IMR-90 (cell line): ENCODE measurements at regions not wholly inside any gene's neighbourhood (a gene's known extent, or its start where the extent isn't known, plus 50 kb on each side); places are given as distances from the start of the nearest gene placed in this dataset.

Experiments used
- ATAC-seq: fragments of 200-7000 bp; cut with Tn5 transposase; 2 replicates; pipeline ENCODE4 v1.9.1; 2020; ENCODE audit warnings: low read depth, mild to moderate bottlenecking, moderate library complexity
- BruUV-seq: library from RNA; stranded (reverse); fragments of 400-500 nt; replicated peaks from 2 replicates; lab custom pipeline; 2021; lab: Mats Ljungman, UMichigan
- CTCF ChIA-PET: fragments of 300-600 bp; formaldehyde crosslinking; extraction: SDS; loops from one replicate; lab custom pipeline; 2021; ENCODE audit warnings: antibody characterized with exemption; lab: Yijun Ruan, JAX
- POLR2A ChIA-PET: fragments of 300-600 bp; sonication (Branson Sonifier 250); formaldehyde crosslinking; loops from one replicate; lab custom pipeline; 2022; ENCODE audit warnings: antibody characterized with exemption; ENCODE audit not compliant: unreplicated experiment; lab: Charles Lee
- DNase-seq: peaks from one replicate; pipeline ENCODE4 v3.0.0; 2013
- H2AFZ ChIP-seq: replicated peaks from 2 replicates; pipeline ENCODE3; 2013; ENCODE audit warnings: low read length, mild to moderate bottlenecking; ENCODE audit not compliant: poor library complexity
- H2AK5ac ChIP-seq: 2 replicates; pipeline ENCODE4 v1.6.1; 2013; ENCODE audit warnings: low read depth, low read length, inconsistent platforms
- H2AK9ac ChIP-seq: replicated peaks from 2 replicates; pipeline ENCODE3; 2013; ENCODE audit warnings: mild to moderate bottlenecking, low read depth, low read length, moderate library complexity; ENCODE audit not compliant: poor library complexity
- H2BK120ac ChIP-seq: 2 replicates; pipeline ENCODE4 v1.6.1; 2013; ENCODE audit warnings: low read depth, low read length, inconsistent platforms
- H2BK15ac ChIP-seq: 3 replicates; pipeline ENCODE4 v1.6.1; 2013; ENCODE audit warnings: low read depth, low read length, inconsistent platforms
- H2BK20ac ChIP-seq: 2 replicates; pipeline ENCODE4 v1.6.1; 2013; ENCODE audit warnings: low read depth, mild to moderate bottlenecking, inconsistent platforms, low read length, moderate library complexity
- H2BK5ac ChIP-seq: 2 replicates; pipeline ENCODE4 v1.6.1; 2013; ENCODE audit warnings: mild to moderate bottlenecking, low read depth, low read length, inconsistent platforms; ENCODE audit not compliant: poor library complexity, severe bottlenecking
- H3K14ac ChIP-seq: replicated peaks from 2 replicates; pipeline ENCODE4 v1.6.1; 2013; ENCODE audit warnings: low read depth, low read length, inconsistent platforms
- H3K18ac ChIP-seq: 2 replicates; pipeline ENCODE4 v1.6.1; 2013; ENCODE audit warnings: low read depth, low read length, control low read depth
- H3K23ac ChIP-seq: 2 replicates; pipeline ENCODE4 v1.6.1; 2013; ENCODE audit warnings: low read depth, low read length, inconsistent platforms
- H3K27ac ChIP-seq: 2 replicates; pipeline ENCODE4 v1.5.1; 2013; ENCODE audit warnings: mild to moderate bottlenecking, control low read depth, low read length; ENCODE audit not compliant: insufficient read depth
- H3K27me3 ChIP-seq: 2 replicates; pipeline ENCODE4 v1.6.1; 2013; ENCODE audit warnings: low read length; ENCODE audit not compliant: control insufficient read depth, insufficient read depth
- H3K36me3 ChIP-seq: 2 replicates; pipeline ENCODE4 v1.6.1; 2013; ENCODE audit warnings: low read length, mixed read lengths; ENCODE audit not compliant: control insufficient read depth, insufficient read depth
- H3K4ac ChIP-seq: 2 replicates; pipeline ENCODE4 v1.6.1; 2013; ENCODE audit warnings: low read depth, low read length, inconsistent platforms
- H3K4me1 ChIP-seq: 2 replicates; pipeline ENCODE4 v1.6.1; 2013; ENCODE audit warnings: low read length, mixed read lengths; ENCODE audit not compliant: control insufficient read depth, insufficient read depth
- H3K4me2 ChIP-seq: 2 replicates; pipeline ENCODE4 v1.6.1; 2013; ENCODE audit warnings: low read depth, mild to moderate bottlenecking, control low read depth, low read length, moderate library complexity
- H3K4me3 ChIP-seq: 2 replicates; pipeline ENCODE4 v1.5.1; 2013; ENCODE audit warnings: low read depth, mild to moderate bottlenecking, control low read depth, low read length, moderate library complexity; ENCODE audit not compliant: insufficient read depth
- H3K56ac ChIP-seq: 2 replicates; pipeline ENCODE4 v1.6.1; 2013; ENCODE audit warnings: low read length, inconsistent platforms; ENCODE audit not compliant: insufficient read depth; ENCODE audit errors: extremely low read depth
- H3K79me1 ChIP-seq, 2 experiments: 2 replicates each; pipeline ENCODE4 v1.6.1; 2013; ENCODE audit warnings: low read length in 2 of 2, inconsistent platforms in 1 of 2, low read depth in 1 of 2
- H3K9ac ChIP-seq: 2 replicates; pipeline ENCODE4 v1.6.1; 2013; ENCODE audit warnings: low read depth, low read length, control low read depth
- H3K9me1 ChIP-seq: 2 replicates; pipeline ENCODE4 v1.6.1; 2013; ENCODE audit warnings: low read length, inconsistent platforms; ENCODE audit not compliant: insufficient read depth
- H3K9me3 ChIP-seq: 2 replicates; pipeline ENCODE4 v1.6.1; 2013; ENCODE audit warnings: low read length; ENCODE audit not compliant: control insufficient read depth, insufficient read depth
- H4K20me1 ChIP-seq: 2 replicates; pipeline ENCODE4 v1.6.1; 2013; ENCODE audit warnings: low read length, inconsistent platforms; ENCODE audit not compliant: insufficient read depth
- H4K5ac ChIP-seq: 2 replicates; pipeline ENCODE4 v1.6.1; 2013; ENCODE audit warnings: mild to moderate bottlenecking, low read depth, low read length, control low read depth
- H4K8ac ChIP-seq, 2 experiments: 2 replicates each; pipeline ENCODE4 v1.6.1; 2013; ENCODE audit warnings: low read depth in 2 of 2, low read length in 2 of 2, control low read depth in 1 of 2, inconsistent platforms in 1 of 2
- H4K91ac ChIP-seq: 2 replicates; pipeline ENCODE4 v1.6.1; 2013; ENCODE audit warnings: low read depth, low read length, inconsistent platforms; ENCODE audit not compliant: insufficient read depth
- CEBPB ChIP-seq: IDR thresholded peaks from 2 replicates; pipeline ENCODE4 v1.6.1; 2012; ENCODE audit warnings: low read depth, low read length, improper control_type of control experiment
- CHD1 ChIP-seq: IDR thresholded peaks from 2 replicates; pipeline ENCODE4 v1.6.1; 2012; ENCODE audit warnings: low read depth, low read length, improper control_type of control experiment
- RCOR1 ChIP-seq: IDR thresholded peaks from 2 replicates; pipeline ENCODE4 v1.6.1; 2012; ENCODE audit warnings: mild to moderate bottlenecking, low read length, improper control_type of control experiment; ENCODE audit not compliant: insufficient replicate concordance
- WGBS, 2 experiments: methylation state at CpG; one replicate each; pipeline versions ENCODE4 v1.1.5 to v1.1.7; 2013; ENCODE audit warnings: missing lambda C conversion rate in 2 of 2; ENCODE audit not compliant: insufficient read length in 1 of 2; ENCODE audit errors: extremely low coverage in 2 of 2; 5-methylcytosine and 5-hydroxymethylcytosine counted together
- dilution Hi-C: fragments of 300-500 bp; cut with HindIII; formaldehyde crosslinking; loops from one replicate; pipeline ENCODE4 v1.14.3; 2018; ENCODE audit warnings: low sequenced_read_pairs; ENCODE audit not compliant: unreplicated experiment
- in situ Hi-C: fragments of 300-500 bp; cut with MboI; formaldehyde crosslinking; loops from 3 replicates; pipeline ENCODE4 v1.14.3; 2019; ENCODE audit warnings: low sequenced_read_pairs, inconsistent platforms, mixed read lengths
- intact Hi-C: fragments of 100-400 bp; cut with micrococcal nuclease; formaldehyde crosslinking; loops from 2 replicates; pipeline ENCODE4 v1.10.0; 2022
- TF ChIP-seq, protein P1 (sequence below): fragments of 150-350 bp; IDR thresholded peaks from 2 replicates; pipeline ENCODE4 v1.6.1; 2017; ENCODE audit warnings: mild to moderate bottlenecking, antibody characterized with exemption, low read length, low read depth
- TF ChIP-seq, protein P2 (sequence below): conservative IDR thresholded peaks from 2 replicates; pipeline ENCODE4 v1.5.1; 2012; ENCODE audit warnings: mild to moderate bottlenecking, low read depth, low read length, improper control_type of control experiment
- TF ChIP-seq, protein P3 (sequence below): fragments of 150-350 bp; IDR thresholded peaks from 2 replicates; pipeline ENCODE4 v1.6.1; 2016; ENCODE audit warnings: low read depth, mild to moderate bottlenecking, low read length, moderate library complexity, borderline replicate concordance

DNA sequence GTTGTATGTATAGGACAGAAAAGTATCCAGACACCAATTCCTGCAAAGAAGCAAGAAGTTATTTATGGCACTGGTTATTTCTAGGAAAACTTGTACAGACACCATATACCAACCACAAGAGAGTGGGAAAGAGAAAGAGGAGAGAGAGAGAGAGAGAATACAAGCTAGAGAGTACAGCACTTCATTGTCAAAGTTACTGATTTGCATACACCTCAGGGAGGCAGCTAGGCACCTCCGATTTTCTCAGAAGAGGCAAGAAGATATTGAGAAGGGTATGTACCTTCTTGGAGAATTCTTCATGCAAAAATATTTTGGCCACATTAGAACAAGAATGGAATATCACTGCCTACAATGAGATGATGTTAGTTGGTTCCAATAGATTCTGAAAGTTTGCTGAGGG lies 333.9 kb upstream of the PIK3C3 start:
- Histone ChIP-seq H3K4me3 (no peak overlapping the region), H4K91ac (no peak overlapping the region), H3K4me1 (no peaks in the 10 kb centered on the region), H2BK15ac (no peak overlapping the region), H2BK120ac (no peak overlapping the region), H3K9me3 (no peaks in the 10 kb centered on the region), H4K5ac (no peak overlapping the region), H2AK5ac (no peak overlapping the region), H3K4me2 (no peak overlapping the region), H2BK20ac (no peak overlapping the region), H3K4ac (no peak overlapping the region), H3K9me1 (no peaks in the 10 kb centered on the region), H3K27me3 (no peaks in the 10 kb centered on the region), H3K9ac (no peak overlapping the region), H2BK5ac (no peak overlapping the region), H2AFZ (no peak overlapping the region), H4K8ac (no peak overlapping the region), H3K79me1 (no peaks in the 10 kb centered on the region), H3K36me3 (no peaks in the 10 kb centered on the region), H3K18ac (no peak overlapping the region), H3K27ac (no peak overlapping the region), H3K23ac (no peak overlapping the region), H4K20me1 (no peaks in the 10 kb centered on the region), H3K14ac (no peak overlapping the region), H2AK9ac (no peak overlapping the region), H3K56ac (no peak overlapping the region)
- WGBS, 2 experiments = no CpG with 5 or more reads among the region's 1 CpG
- in situ Hi-C loops = no loop called here
- intact Hi-C loops = no loop called here
- no peak for TF ChIP-seq CHD1
- no peak for TF ChIP-seq RCOR1
- no peak for TF ChIP-seq CEBPB
- TF ChIP-seq, protein P1, sequence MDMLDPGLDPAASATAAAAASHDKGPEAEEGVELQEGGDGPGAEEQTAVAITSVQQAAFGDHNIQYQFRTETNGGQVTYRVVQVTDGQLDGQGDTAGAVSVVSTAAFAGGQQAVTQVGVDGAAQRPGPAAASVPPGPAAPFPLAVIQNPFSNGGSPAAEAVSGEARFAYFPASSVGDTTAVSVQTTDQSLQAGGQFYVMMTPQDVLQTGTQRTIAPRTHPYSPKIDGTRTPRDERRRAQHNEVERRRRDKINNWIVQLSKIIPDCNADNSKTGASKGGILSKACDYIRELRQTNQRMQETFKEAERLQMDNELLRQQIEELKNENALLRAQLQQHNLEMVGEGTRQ = no peak
- TF ChIP-seq, protein P2, sequence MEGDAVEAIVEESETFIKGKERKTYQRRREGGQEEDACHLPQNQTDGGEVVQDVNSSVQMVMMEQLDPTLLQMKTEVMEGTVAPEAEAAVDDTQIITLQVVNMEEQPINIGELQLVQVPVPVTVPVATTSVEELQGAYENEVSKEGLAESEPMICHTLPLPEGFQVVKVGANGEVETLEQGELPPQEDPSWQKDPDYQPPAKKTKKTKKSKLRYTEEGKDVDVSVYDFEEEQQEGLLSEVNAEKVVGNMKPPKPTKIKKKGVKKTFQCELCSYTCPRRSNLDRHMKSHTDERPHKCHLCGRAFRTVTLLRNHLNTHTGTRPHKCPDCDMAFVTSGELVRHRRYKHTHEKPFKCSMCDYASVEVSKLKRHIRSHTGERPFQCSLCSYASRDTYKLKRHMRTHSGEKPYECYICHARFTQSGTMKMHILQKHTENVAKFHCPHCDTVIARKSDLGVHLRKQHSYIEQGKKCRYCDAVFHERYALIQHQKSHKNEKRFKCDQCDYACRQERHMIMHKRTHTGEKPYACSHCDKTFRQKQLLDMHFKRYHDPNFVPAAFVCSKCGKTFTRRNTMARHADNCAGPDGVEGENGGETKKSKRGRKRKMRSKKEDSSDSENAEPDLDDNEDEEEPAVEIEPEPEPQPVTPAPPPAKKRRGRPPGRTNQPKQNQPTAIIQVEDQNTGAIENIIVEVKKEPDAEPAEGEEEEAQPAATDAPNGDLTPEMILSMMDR = no peak
- TF ChIP-seq, protein P3, sequence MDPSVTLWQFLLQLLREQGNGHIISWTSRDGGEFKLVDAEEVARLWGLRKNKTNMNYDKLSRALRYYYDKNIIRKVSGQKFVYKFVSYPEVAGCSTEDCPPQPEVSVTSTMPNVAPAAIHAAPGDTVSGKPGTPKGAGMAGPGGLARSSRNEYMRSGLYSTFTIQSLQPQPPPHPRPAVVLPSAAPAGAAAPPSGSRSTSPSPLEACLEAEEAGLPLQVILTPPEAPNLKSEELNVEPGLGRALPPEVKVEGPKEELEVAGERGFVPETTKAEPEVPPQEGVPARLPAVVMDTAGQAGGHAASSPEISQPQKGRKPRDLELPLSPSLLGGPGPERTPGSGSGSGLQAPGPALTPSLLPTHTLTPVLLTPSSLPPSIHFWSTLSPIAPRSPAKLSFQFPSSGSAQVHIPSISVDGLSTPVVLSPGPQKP = no peak
- ChIA-PET POLR2A (no interaction called here), CTCF (no interaction called here)
- dilution Hi-C loops = no loop called here
- no TSS peak for BruUV-seq
- DNase-seq (no peak), ATAC-seq (no peak)
